CD4-positive, alpha-beta T cell treated with Interleukin-15 for 1 hour (primary cell): ENCODE measurements at regions not wholly inside any gene's neighbourhood (a gene's known extent, or its start where the extent isn't known, plus 50 kb on each side); places are given as distances from the start of the nearest gene placed in this dataset.
A peak's percentile ranks its signal among the peaks of the same experiment; 100 is the strongest.
"Not testable (repeated sequence)": the region's sequence is repeated elsewhere in the genome, so short reads cannot be mapped to it uniquely, and the experiment has no call there.

ENCODE experiments used
- DNase-seq: peaks from one replicate; pipeline ENCODE4 v3.0.0-alpha.2; 2020

- no peak for DNase-seq
These were observed 286.2 kb upstream of the DUSP10 start for GRCh38 chr1:222028116-222028515.

GRCh38 chr1:222026280-222026679, 284.4 kb upstream of the DUSP10 start:
- DNase-seq, result no peak

GRCh38 chr1:222023025-222023424, 281.1 kb upstream of the DUSP10 start:
- DNase-seq, result no peak

GRCh38 chr1:222021129-222021528, 279.2 kb upstream of the DUSP10 start:
- DNase-seq, result no peak

GRCh38 chr1:222020553-222020952, 278.7 kb upstream of the DUSP10 start:
- DNase-seq, result no peak

GRCh38 chr1:222019029-222019428, 277.1 kb upstream of the DUSP10 start:
- no peak for DNase-seq

- no peak for DNase-seq
These were observed 276.2 kb upstream of the DUSP10 start for GRCh38 chr1:222018041-222018440.

GRCh38 chr1:222015686-222016085, 273.8 kb upstream of the DUSP10 start:
- no peak for DNase-seq

GRCh38 chr1:222014001-222014400, 272.1 kb upstream of the DUSP10 start:
- DNase-seq, result no peak

GRCh38 chr1:222012816-222013215, 270.9 kb upstream of the DUSP10 start:
- DNase-seq, result no peak

- DNase-seq, result no peak
These were observed 268.4 kb upstream of the DUSP10 start for GRCh38 chr1:222010306-222010705.

- peak; percentile 19 for DNase-seq
These were observed 267.3 kb upstream of the DUSP10 start for GRCh38 chr1:222009105-222009730.

GRCh38 chr1:222006715-222007114, 264.8 kb upstream of the DUSP10 start:
- no peak for DNase-seq

GRCh38 chr1:222004784-222005183, 262.9 kb upstream of the DUSP10 start:
- no peak for DNase-seq

GRCh38 chr1:222004034-222004433, 262.1 kb upstream of the DUSP10 start:
- DNase-seq, result no peak

GRCh38 chr1:222002503-222002902, 260.6 kb upstream of the DUSP10 start:
- no peak for DNase-seq

- DNase-seq, result no peak
These were observed 258.2 kb upstream of the DUSP10 start for GRCh38 chr1:222000131-222000530.

GRCh38 chr1:221998781-221999180, 256.9 kb upstream of the DUSP10 start:
- no peak for DNase-seq

GRCh38 chr1:221998186-221998612, 256.3 kb upstream of the DUSP10 start:
- no peak for DNase-seq

- not testable (repeated sequence) for DNase-seq
These were observed 255.1 kb upstream of the DUSP10 start for GRCh38 chr1:221997012-221997411.

GRCh38 chr1:221994939-221995338, 253.1 kb upstream of the DUSP10 start:
- no peak for DNase-seq

GRCh38 chr1:221994274-221994698, 252.4 kb upstream of the DUSP10 start:
- DNase-seq, result no peak

- DNase-seq, result no peak
These were observed 251.6 kb upstream of the DUSP10 start for GRCh38 chr1:221993444-221993948.

- no peak for DNase-seq
These were observed 250.5 kb upstream of the DUSP10 start for GRCh38 chr1:221992427-221992826.

GRCh38 chr1:221991221-221991620, 249.3 kb upstream of the DUSP10 start:
- DNase-seq, result no peak
